Upper lobe of right lung (tissue), 1 donor: ENCODE measurements at regions not wholly inside any gene's neighbourhood (a gene's known extent, or its start where the extent isn't known, plus 50 kb on each side); places are given as distances from the start of the nearest gene placed in this dataset.

Source experiments
- ATAC-seq: fragments of 200-7000 bp; cut with Tn5 transposase; one replicate; pipeline ENCODE4 v1.9.1; 2020; ENCODE audit warnings: mild to moderate bottlenecking, moderate library complexity
- DNase-seq: peaks from one replicate; pipeline ENCODE4 v3.0.0-alpha.2; 2020
- H3K27ac ChIP-seq: fragments of 200-600 bp; one replicate; pipeline ENCODE4 v1.8.0; 2022
- H3K27me3 ChIP-seq: fragments of 200-600 bp; one replicate; pipeline ENCODE4 v1.8.0; 2022; ENCODE audit warnings: mild to moderate bottlenecking
- H3K36me3 ChIP-seq: fragments of 200-600 bp; one replicate; pipeline ENCODE4 v1.8.0; 2022
- H3K4me1 ChIP-seq: fragments of 200-600 bp; one replicate; pipeline ENCODE4 v1.8.0; 2022
- H3K4me3 ChIP-seq: fragments of 200-600 bp; one replicate; pipeline ENCODE4 v1.8.0; 2022; ENCODE audit warnings: mild to moderate bottlenecking
- H3K9me3 ChIP-seq: fragments of 200-600 bp; one replicate; pipeline ENCODE4 v1.8.0; 2022
- intact Hi-C: fragments of 100-400 bp; cut with DNase I; formaldehyde crosslinking; loops from one replicate; pipeline ENCODE4 v1.11.0; 2022
- TF ChIP-seq, protein P1 (sequence below): fragments of 200-600 bp; IDR thresholded peaks from one replicate; pipeline ENCODE4 v1.8.0; 2022; ENCODE audit warnings: antibody characterized with exemption
- donor health status: DM: no; HTN: yes; CAD: no; lungs with severe emphysema.

DNA sequence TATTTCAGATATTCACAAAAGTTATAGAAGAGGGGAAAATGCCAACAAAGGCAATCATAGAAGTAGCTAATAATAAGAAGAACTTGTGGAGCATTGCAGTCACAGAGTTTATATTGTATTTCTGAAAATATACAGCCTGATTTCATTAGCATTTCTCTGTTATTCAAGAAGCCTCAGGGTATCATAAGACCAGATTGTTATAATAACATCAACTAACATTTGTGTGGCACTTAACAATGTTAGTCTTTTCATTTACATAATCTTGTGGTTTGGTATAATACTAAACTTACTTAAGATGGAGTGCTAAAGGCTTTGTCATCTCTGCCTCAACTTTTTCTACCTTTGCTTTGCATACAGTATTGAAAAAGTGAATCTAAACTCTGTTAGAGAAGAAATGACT lies 61.6 kb upstream of the TACR1 start:
- ATAC-seq: no peak
- TF ChIP-seq, protein P1, sequence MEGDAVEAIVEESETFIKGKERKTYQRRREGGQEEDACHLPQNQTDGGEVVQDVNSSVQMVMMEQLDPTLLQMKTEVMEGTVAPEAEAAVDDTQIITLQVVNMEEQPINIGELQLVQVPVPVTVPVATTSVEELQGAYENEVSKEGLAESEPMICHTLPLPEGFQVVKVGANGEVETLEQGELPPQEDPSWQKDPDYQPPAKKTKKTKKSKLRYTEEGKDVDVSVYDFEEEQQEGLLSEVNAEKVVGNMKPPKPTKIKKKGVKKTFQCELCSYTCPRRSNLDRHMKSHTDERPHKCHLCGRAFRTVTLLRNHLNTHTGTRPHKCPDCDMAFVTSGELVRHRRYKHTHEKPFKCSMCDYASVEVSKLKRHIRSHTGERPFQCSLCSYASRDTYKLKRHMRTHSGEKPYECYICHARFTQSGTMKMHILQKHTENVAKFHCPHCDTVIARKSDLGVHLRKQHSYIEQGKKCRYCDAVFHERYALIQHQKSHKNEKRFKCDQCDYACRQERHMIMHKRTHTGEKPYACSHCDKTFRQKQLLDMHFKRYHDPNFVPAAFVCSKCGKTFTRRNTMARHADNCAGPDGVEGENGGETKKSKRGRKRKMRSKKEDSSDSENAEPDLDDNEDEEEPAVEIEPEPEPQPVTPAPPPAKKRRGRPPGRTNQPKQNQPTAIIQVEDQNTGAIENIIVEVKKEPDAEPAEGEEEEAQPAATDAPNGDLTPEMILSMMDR: no peak
- Histone ChIP-seq H3K4me3 (no peak overlapping the region), H3K9me3 (peaks cover 16% of the 10 kb centered on the region), H3K36me3 (no peaks in the 10 kb centered on the region), H3K4me1 (no peaks in the 10 kb centered on the region), H3K27me3 (no peaks in the 10 kb centered on the region), H3K27ac (no peak overlapping the region)
- no peak for DNase-seq
- intact Hi-C loops: no loop called here

GRCh38 chr2:75258620-75259019 lies 59.3 kb upstream of the TACR1 start:
- Histone ChIP-seq H3K9me3 (peaks cover 16% of the 10 kb centered on the region), H3K36me3 (no peaks in the 10 kb centered on the region), H3K4me3 (no peak overlapping the region), H3K4me1 (no peaks in the 10 kb centered on the region), H3K27me3 (no peaks in the 10 kb centered on the region), H3K27ac (no peak overlapping the region)
- no peak for ATAC-seq
- intact Hi-C loops: no loop called here
- no peak for DNase-seq
- TF ChIP-seq, protein P1: no peak

DNA sequence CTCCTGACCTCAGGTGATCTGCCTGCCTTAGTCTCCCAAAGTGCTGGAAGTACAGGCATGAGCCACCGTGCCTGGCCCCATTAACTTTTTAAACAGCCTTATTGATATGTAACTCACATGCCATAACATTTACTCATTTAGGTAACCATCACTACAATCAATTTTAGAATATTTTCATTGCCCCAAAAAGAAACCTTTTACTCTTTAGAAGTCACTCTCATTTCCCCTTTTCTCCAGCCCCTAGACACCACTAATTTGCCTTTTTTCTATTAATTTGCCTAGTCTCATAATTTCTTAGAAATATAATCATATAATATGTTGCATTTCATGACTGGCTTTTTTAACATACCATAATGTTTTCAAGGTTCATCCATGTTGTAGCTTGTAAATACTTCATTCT lies 57.2 kb upstream of the TACR1 start:
- peaks cover 16% of the 10 kb centered on the region for H3K9me3 ChIP-seq
- H3K27me3 ChIP-seq: no peaks in the 10 kb centered on the region
- TF ChIP-seq, protein P1: no peak
- H3K4me1 ChIP-seq: no peaks in the 10 kb centered on the region
- H3K36me3 ChIP-seq: no peaks in the 10 kb centered on the region
- intact Hi-C loops: no loop called here
- no peak overlapping the region for H3K27ac ChIP-seq
- H3K4me3 ChIP-seq: no peak overlapping the region
- DNase-seq (no peak), ATAC-seq (no peak)

GRCh38 chr2:75253526-75253925 lies 54.2 kb upstream of the TACR1 start:
- Histone ChIP-seq H3K4me1 (no peaks in the 10 kb centered on the region), H3K27ac (no peak overlapping the region), H3K27me3 (no peaks in the 10 kb centered on the region), H3K4me3 (no peak overlapping the region), H3K9me3 (peaks cover 7% of the 10 kb centered on the region), H3K36me3 (no peaks in the 10 kb centered on the region)
- DNase-seq (no peak), ATAC-seq (no peak)
- intact Hi-C loops: no loop called here
- TF ChIP-seq, protein P1: no peak

GRCh38 chr2:75251896-75252295 lies 52.6 kb upstream of the TACR1 start:
- DNase-seq: no peak
- no peak for ATAC-seq
- H3K27ac ChIP-seq: no peak overlapping the region
- H3K4me1 ChIP-seq: no peaks in the 10 kb centered on the region
- no peaks in the 10 kb centered on the region for H3K36me3 ChIP-seq
- intact Hi-C loops: no loop called here
- TF ChIP-seq, protein P1: no peak
- no peaks in the 10 kb centered on the region for H3K9me3 ChIP-seq
- H3K27me3 ChIP-seq: no peaks in the 10 kb centered on the region
- H3K4me3 ChIP-seq: no peak overlapping the region
